ENCODE measurements at regions not wholly inside any gene's neighbourhood (a gene's known extent, or its start where the extent isn't known, plus 50 kb on each side); places are given as distances from the start of the nearest gene placed in this dataset.

GRCh38 chr12:25877446-25877845 is 81.0 kb upstream of the RASSF8 start (continued):
- TF ChIP-seq FOXP4 (CRISPR knock-in tag; IDR thresholded peaks at IDR 0.05) (no peak), ATF2 (CRISPR knock-in tag; IDR thresholded peaks at IDR 0.05; ENCODE audit: borderline replicate concordance, low read depth) (no peak), CBFB (CRISPR knock-in tag; IDR thresholded peaks at IDR 0.05; ENCODE audit: low read depth) (no peak), ZNF138 (CRISPR knock-in tag; conservative IDR thresholded peaks at IDR 0.05) (no peak), IRF1 (CRISPR knock-in tag; IDR thresholded peaks at IDR 0.05) (no peak)

GRCh38 chr12:25882266-25882665 is 76.2 kb upstream of the RASSF8 start:
- POLR2A ChIA-PET = no interaction called here
- H3K9me3 Mint-ChIP-seq = peaks cover 25% of the 10 kb centered on the region
- peaks cover 27% of the 10 kb centered on the region for H3K4me1 Mint-ChIP-seq

More at GRCh38 chr12:25882266-25882665, 76.2 kb upstream of the RASSF8 start:
- CTCF ChIA-PET = no interaction called here
- Mint-ChIP-seq H3K36me3 (peaks cover 16% of the 10 kb centered on the region), H3K27ac (no peak overlapping the region), H3K4me3 (no peak overlapping the region), H3K27me3 (ENCODE audit: low read depth) (peaks cover 3% of the 10 kb centered on the region; the same call in 1 of the 2 replicates)
- TF ChIP-seq NFYB (CRISPR knock-in tag; conservative IDR thresholded peaks at IDR 0.05; ENCODE audit: low read depth) = no peak
- TF ChIP-seq PRRX2 (CRISPR knock-in tag; IDR thresholded peaks at IDR 0.05) = no peak
- no peak for TF ChIP-seq ETV6 (CRISPR knock-in tag; IDR thresholded peaks at IDR 0.05)
- no peak for TF ChIP-seq ZNF532 (CRISPR knock-in tag; IDR thresholded peaks at IDR 0.05; ENCODE audit: borderline replicate concordance)
- TF ChIP-seq ZNF219 (CRISPR knock-in tag; IDR thresholded peaks at IDR 0.05; ENCODE audit: borderline replicate concordance) = no peak
- no peak for TF ChIP-seq SMAD4 (CRISPR knock-in tag; IDR thresholded peaks at IDR 0.05)
- TF ChIP-seq ZMAT4 (CRISPR knock-in tag; IDR thresholded peaks at IDR 0.05) = no peak
- no peak for TF ChIP-seq ZNF138 (CRISPR knock-in tag; conservative IDR thresholded peaks at IDR 0.05)
- TF ChIP-seq SMAD3 (CRISPR knock-in tag; IDR thresholded peaks at IDR 0.05; ENCODE audit: borderline replicate concordance) = no peak
- no peak for TF ChIP-seq MLX (CRISPR knock-in tag; IDR thresholded peaks at IDR 0.05)
- no peak for TF ChIP-seq ELF4 (CRISPR knock-in tag; IDR thresholded peaks at IDR 0.05; ENCODE audit: low read depth)
- TF ChIP-seq FOXP4 (CRISPR knock-in tag; IDR thresholded peaks at IDR 0.05) = no peak
- TF ChIP-seq USF1 (CRISPR knock-in tag; IDR thresholded peaks at IDR 0.05) = no peak
- TF ChIP-seq ATF1 (CRISPR knock-in tag; IDR thresholded peaks at IDR 0.05) = no peak
- no peak for TF ChIP-seq ATF3 (CRISPR knock-in tag; conservative IDR thresholded peaks at IDR 0.05)
- no peak for DNase-seq (ENCODE audit: low spot score)
- ATAC-seq = no peak
